GM23338 (cell line): ENCODE measurements at regions not wholly inside any gene's neighbourhood (a gene's known extent, or its start where the extent isn't known, plus 50 kb on each side); places are given as distances from the start of the nearest gene placed in this dataset.

ENCODE experiments used
- ATAC-seq: fragments of 200-7000 bp; cut with Tn5 transposase; 3 replicates; pipeline ENCODE4 v1.9.1; 2020
- DNase-seq: peaks from one replicate; pipeline ENCODE4 v3.0.0-alpha.2; 2015; ENCODE audit warnings: low spot score
- H2AFZ ChIP-seq: fragments of 200-600 bp; sonication (generic); 2 replicates; pipeline ENCODE4 v1.8.0; 2016; ENCODE audit warnings: antibody characterized with exemption, mild to moderate bottlenecking, moderate library complexity
- H3F3A ChIP-seq: fragments of 200-600 bp; sonication (generic); replicated peaks from 2 replicates; pipeline ENCODE4 v1.8.0; 2017; ENCODE audit warnings: antibody characterized with exemption, mixed run types, low read depth
- H3K27ac ChIP-seq: fragments of 200-600 bp; sonication (generic); 2 replicates; pipeline ENCODE4 v1.6.1; 2016; ENCODE audit warnings: low read depth
- H3K27me3 ChIP-seq: fragments of 200-600 bp; sonication (generic); 2 replicates; pipeline ENCODE4 v1.8.0; 2016; ENCODE audit warnings: mild to moderate bottlenecking, mixed run types, moderate library complexity; ENCODE audit not compliant: insufficient read depth
- H3K36me3 ChIP-seq: fragments of 200-600 bp; sonication (generic); 2 replicates; pipeline ENCODE4 v1.8.0; 2016; ENCODE audit warnings: mild to moderate bottlenecking; ENCODE audit not compliant: insufficient read depth
- H3K4me1 ChIP-seq: fragments of 200-600 bp; sonication (generic); 2 replicates; pipeline ENCODE4 v1.8.0; 2016; ENCODE audit warnings: mild to moderate bottlenecking, moderate library complexity; ENCODE audit not compliant: insufficient read depth
- H3K4me2 ChIP-seq: fragments of 200-600 bp; sonication (generic); 2 replicates; pipeline ENCODE4 v1.7.1; 2017; ENCODE audit warnings: mixed run types
- H3K4me3 ChIP-seq: fragments of 200-600 bp; sonication (generic); 2 replicates; pipeline ENCODE4 v1.6.1; 2016; ENCODE audit warnings: mixed run types
- H3K79me2 ChIP-seq: fragments of 200-600 bp; sonication (generic); replicated peaks from 2 replicates; pipeline ENCODE4 v1.8.0; 2017; ENCODE audit warnings: mild to moderate bottlenecking; ENCODE audit not compliant: insufficient read depth
- H3K9me2 ChIP-seq: fragments of 200-600 bp; sonication (generic); 2 replicates; pipeline ENCODE4 v1.8.0; 2017; ENCODE audit not compliant: insufficient read depth
- H4K20me1 ChIP-seq: fragments of 200-600 bp; sonication (generic); replicated peaks from 2 replicates; pipeline ENCODE4 v1.8.0; 2017; ENCODE audit warnings: mild to moderate bottlenecking; ENCODE audit not compliant: insufficient read depth
- H3K27ac Mint-ChIP-seq: 2 replicates; pipeline ENCODE4 v1.8.0; 2020; ENCODE audit warnings: inconsistent platforms, mild to moderate bottlenecking, moderate library complexity, mixed read lengths
- H3K27me3 Mint-ChIP-seq: 3 replicates; pipeline ENCODE4 v1.8.0; 2022; ENCODE audit warnings: low read depth, mild to moderate bottlenecking, moderate library complexity, mixed read lengths, inconsistent platforms; ENCODE audit not compliant: insufficient read depth, poor library complexity
- H3K36me3 Mint-ChIP-seq: 3 replicates; pipeline ENCODE4 v1.8.0; 2021; ENCODE audit warnings: low read depth, mild to moderate bottlenecking, inconsistent platforms, moderate library complexity, mixed read lengths
- H3K4me1 Mint-ChIP-seq: 3 replicates; pipeline ENCODE4 v1.8.0; 2020; ENCODE audit warnings: mild to moderate bottlenecking, inconsistent platforms, mixed read lengths
- H3K4me3 Mint-ChIP-seq: 3 replicates; pipeline ENCODE4 v1.8.0; 2021; ENCODE audit warnings: moderate library complexity, mild to moderate bottlenecking, inconsistent platforms, mixed read lengths
- H3K9me3 Mint-ChIP-seq: 3 replicates; pipeline ENCODE4 v1.8.0; 2020; ENCODE audit warnings: moderate library complexity, mild to moderate bottlenecking, inconsistent platforms, mixed read lengths
- CREB1 ChIP-seq: fragments of 250-450 bp; sonication (Bioruptor Pico); IDR thresholded peaks from 2 replicates; pipeline ENCODE4 v1.5.0; 2020; ENCODE audit warnings: low read depth, mild to moderate bottlenecking, moderate library complexity
- EZH2 ChIP-seq: fragments of 200-600 bp; sonication (generic); IDR thresholded peaks from one replicate; pipeline ENCODE4 v1.8.0; 2017; ENCODE audit warnings: antibody characterized with exemption, mild to moderate bottlenecking, low read depth; ENCODE audit not compliant: unreplicated experiment
- EZH2phosphoT487 ChIP-seq: fragments of 200-600 bp; sonication (generic); IDR thresholded peaks from one replicate; pipeline ENCODE4 v1.8.1; 2018; ENCODE audit warnings: antibody characterized with exemption; ENCODE audit not compliant: unreplicated experiment
- JUNB ChIP-seq: IDR thresholded peaks from one replicate; pipeline ENCODE4 v1.6.1; 2016; ENCODE audit warnings: antibody characterized with exemption; ENCODE audit not compliant: unreplicated experiment
- NANOG ChIP-seq: IDR thresholded peaks from 2 replicates; pipeline ENCODE4 v1.6.1; 2016; ENCODE audit warnings: antibody characterized with exemption, borderline replicate concordance
- POLR2AphosphoS5 ChIP-seq: IDR thresholded peaks from 2 replicates; pipeline ENCODE4 v1.6.1; 2016; ENCODE audit warnings: antibody characterized with exemption, low read depth
- REST ChIP-seq: IDR thresholded peaks from one replicate; pipeline ENCODE4 v1.6.1; 2018; ENCODE audit warnings: antibody characterized with exemption; ENCODE audit not compliant: unreplicated experiment
- STAT1 ChIP-seq: IDR thresholded peaks from one replicate; pipeline ENCODE4 v1.6.1; 2016; ENCODE audit warnings: antibody characterized with exemption; ENCODE audit not compliant: unreplicated experiment
- ZNF114 ChIP-seq: fragments of 250-450 bp; sonication (Bioruptor Pico); IDR thresholded peaks from 2 replicates; pipeline ENCODE4 v1.5.0; 2020; ENCODE audit warnings: mild to moderate bottlenecking, moderate library complexity
- ZNF331 ChIP-seq: fragments of 250-450 bp; sonication (Bioruptor Pico); IDR thresholded peaks from 2 replicates; pipeline ENCODE4 v1.5.0; 2020; ENCODE audit warnings: low read depth, mild to moderate bottlenecking, moderate library complexity
- ZNF462 ChIP-seq: fragments of 250-450 bp; sonication (Bioruptor Pico); IDR thresholded peaks from 2 replicates; pipeline ENCODE4 v1.5.0; 2020; ENCODE audit warnings: mild to moderate bottlenecking, moderate library complexity
- TF ChIP-seq, protein P1 (sequence below), 2 experiments: fragments of 200-600 bp in 1 of 2; sonication (generic) in 1 of 2; conservative IDR thresholded peaks; 2 replicates each; pipeline versions ENCODE4 v1.5.1 to v1.6.1; 2016 to 2017; ENCODE audit warnings: antibody characterized with exemption in 2 of 2, low read depth in 2 of 2, mild to moderate bottlenecking in 2 of 2, moderate library complexity in 1 of 2

DNA sequence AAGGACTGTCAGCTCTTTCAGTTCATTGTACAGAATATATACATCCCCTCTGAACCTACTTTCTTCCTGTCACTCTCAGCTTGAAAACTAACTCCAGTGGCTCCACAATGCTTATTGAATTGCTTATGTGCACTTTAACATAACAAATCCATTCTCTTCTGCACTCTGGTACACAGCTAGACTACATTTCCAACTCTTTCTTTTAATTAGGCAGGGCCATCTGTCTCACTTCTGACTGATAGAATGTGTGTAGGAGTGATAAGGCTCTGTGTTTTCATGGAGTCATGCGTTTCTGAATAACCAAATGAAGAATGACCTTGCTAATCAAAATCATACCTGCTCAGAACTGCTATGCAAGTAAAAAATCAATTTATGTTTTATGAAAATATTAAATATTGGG lies 278.5 kb upstream of the CCDC179 start:
- DNase-seq = no peak
- H4K20me1 ChIP-seq = no peaks in the 10 kb centered on the region
- no peak for ATAC-seq
- no peak overlapping the region for H3K4me3 ChIP-seq
- no peaks in the 10 kb centered on the region for H3F3A ChIP-seq
- Mint-ChIP-seq H3K4me1 (peaks cover 8% of the 10 kb centered on the region; the same call in 2 of the 3 replicates), H3K36me3 (peaks cover 5% of the 10 kb centered on the region; the same call in 1 of the 3 replicates), H3K9me3 (peaks cover 4% of the 10 kb centered on the region; the same call in 2 of the 3 replicates), H3K27ac (no peak overlapping the region), H3K4me3 (no peak overlapping the region), H3K27me3 (peaks cover 3% of the 10 kb centered on the region)
- H2AFZ ChIP-seq = no peak overlapping the region
- H3K27ac ChIP-seq = no peak overlapping the region
- no peaks in the 10 kb centered on the region for H3K36me3 ChIP-seq
- H3K9me2 ChIP-seq = no peaks in the 10 kb centered on the region
- peaks cover 5% of the 10 kb centered on the region; the same call in 1 of the 2 replicates for H3K4me1 ChIP-seq
- H3K27me3 ChIP-seq = no peaks in the 10 kb centered on the region
- H3K4me2 ChIP-seq = no peak overlapping the region
- TF ChIP-seq JUNB = no peak
- H3K79me2 ChIP-seq = no peaks in the 10 kb centered on the region

- Mint-ChIP-seq H3K4me3 (no peak overlapping the region), H3K4me1 (peaks cover 36% of the 10 kb centered on the region)
Observed at GRCh38 chr11:23143022-23143421, 282.7 kb upstream of the CCDC179 start.

More at GRCh38 chr11:23143022-23143421, 282.7 kb upstream of the CCDC179 start:
- no peak overlapping the region for H3K27ac Mint-ChIP-seq
- Histone ChIP-seq H3K4me2 (no peak overlapping the region), H3K4me1 (peaks cover 32% of the 10 kb centered on the region), H3K27ac (no peak overlapping the region), H4K20me1 (no peaks in the 10 kb centered on the region), H3K9me2 (no peaks in the 10 kb centered on the region), H2AFZ (no peak overlapping the region), H3F3A (no peaks in the 10 kb centered on the region), H3K36me3 (no peaks in the 10 kb centered on the region), H3K27me3 (no peaks in the 10 kb centered on the region), H3K79me2 (no peaks in the 10 kb centered on the region), H3K4me3 (no peak overlapping the region)
- ATAC-seq (no peak), DNase-seq (no peak)
- H3K27me3 Mint-ChIP-seq = no peaks in the 10 kb centered on the region
- peaks cover 3% of the 10 kb centered on the region; the same call in 1 of the 3 replicates for H3K36me3 Mint-ChIP-seq
- TF ChIP-seq EZH2phosphoT487 = no peak
- TF ChIP-seq STAT1 = no peak
- TF ChIP-seq ZNF462 = no peak
- TF ChIP-seq ZNF114 = no peak
- TF ChIP-seq NANOG = no peak
- no peak for TF ChIP-seq ZNF331
- no peak for TF ChIP-seq REST
- TF ChIP-seq CREB1 (CRISPR knock-in tag) = no peak
- no peak for TF ChIP-seq EZH2
- no peak for TF ChIP-seq POLR2AphosphoS5
- TF ChIP-seq, protein P1, sequence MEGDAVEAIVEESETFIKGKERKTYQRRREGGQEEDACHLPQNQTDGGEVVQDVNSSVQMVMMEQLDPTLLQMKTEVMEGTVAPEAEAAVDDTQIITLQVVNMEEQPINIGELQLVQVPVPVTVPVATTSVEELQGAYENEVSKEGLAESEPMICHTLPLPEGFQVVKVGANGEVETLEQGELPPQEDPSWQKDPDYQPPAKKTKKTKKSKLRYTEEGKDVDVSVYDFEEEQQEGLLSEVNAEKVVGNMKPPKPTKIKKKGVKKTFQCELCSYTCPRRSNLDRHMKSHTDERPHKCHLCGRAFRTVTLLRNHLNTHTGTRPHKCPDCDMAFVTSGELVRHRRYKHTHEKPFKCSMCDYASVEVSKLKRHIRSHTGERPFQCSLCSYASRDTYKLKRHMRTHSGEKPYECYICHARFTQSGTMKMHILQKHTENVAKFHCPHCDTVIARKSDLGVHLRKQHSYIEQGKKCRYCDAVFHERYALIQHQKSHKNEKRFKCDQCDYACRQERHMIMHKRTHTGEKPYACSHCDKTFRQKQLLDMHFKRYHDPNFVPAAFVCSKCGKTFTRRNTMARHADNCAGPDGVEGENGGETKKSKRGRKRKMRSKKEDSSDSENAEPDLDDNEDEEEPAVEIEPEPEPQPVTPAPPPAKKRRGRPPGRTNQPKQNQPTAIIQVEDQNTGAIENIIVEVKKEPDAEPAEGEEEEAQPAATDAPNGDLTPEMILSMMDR (conservative IDR thresholded peaks at IDR 0.05; ENCODE audit: low read depth in 2 of 2) = no peak
- no peak for TF ChIP-seq JUNB
- peaks cover 4% of the 10 kb centered on the region; the same call in 2 of the 3 replicates for H3K9me3 Mint-ChIP-seq
